ENCODE measurements at regions not wholly inside any gene's neighbourhood (a gene's known extent, or its start where the extent isn't known, plus 50 kb on each side); places are given as distances from the start of the nearest gene placed in this dataset.

- 20% methylated on average over 2 of the region's 2 CpGs for WGBS (ENCODE audit: low lambda C conversion rate)
- H3K4me2 ChIP-seq (ENCODE audit: low read depth, low read length): no peak overlapping the region
- no peaks in the 10 kb centered on the region for H3K36me3 ChIP-seq (replicated peaks in 1 of 2; ENCODE audit: control insufficient read depth in 1 of 2, insufficient read depth in 2 of 2, low read length in 2 of 2)
- H3K9me3 ChIP-seq (ENCODE audit: low read length): no peaks in the 10 kb centered on the region
- no peak overlapping the region for H3K4me3 ChIP-seq (replicated peaks in 1 of 3; ENCODE audit: insufficient read depth in 1 of 3, low read depth in 2 of 3, low read length in 3 of 3)
- H4K20me1 ChIP-seq (ENCODE audit: insufficient read depth, low read length): no peaks in the 10 kb centered on the region
- ChIA-PET POLR2A (no interaction called here), CTCF (ENCODE audit: low intra/inter-chr PET ratio, low total read pairs) (no interaction called here)
- H3K79me2 ChIP-seq (ENCODE audit: insufficient read depth, low read length): no peaks in the 10 kb centered on the region
- FAIRE-seq (no peak), DNase-seq (ENCODE audit: low spot score) (no peak), ATAC-seq (no peak)
- H3K9ac ChIP-seq (ENCODE audit: insufficient read depth, low read depth, low read length): no peak overlapping the region
- BruUV-seq (replicated peaks): no TSS peak
- no peaks in the 10 kb centered on the region for H3K4me1 ChIP-seq (ENCODE audit: insufficient read depth, low read length)
- intact Hi-C loops (cut with micrococcal nuclease; ENCODE audit: unreplicated experiment) (no loop called here), in situ Hi-C loops (cut with HindIII; ENCODE audit: extremely low pct_ligation_motif_present, low pct_unique_long_range_greater_than_20kb) (no loop called here)
- no peak overlapping the region for H2AFZ ChIP-seq (ENCODE audit: low read length)
- H3K27ac ChIP-seq (ENCODE audit: extremely low read length, insufficient read depth, low read length): no peak overlapping the region
- H3K27me3 ChIP-seq (ENCODE audit: control insufficient read depth in 1 of 2, insufficient read depth in 2 of 2, low read length in 2 of 2): no peaks in the 10 kb centered on the region
- TF ChIP-seq HNF1A (IDR thresholded peaks at IDR 0.05; ENCODE audit: low read depth): no peak
- no peak for TF ChIP-seq HNF1A (CRISPR knock-in tag; IDR thresholded peaks at IDR 0.05; ENCODE audit: borderline replicate concordance)
- no peak for TF ChIP-seq ZNF557 (CRISPR knock-in tag; IDR thresholded peaks at IDR 0.05)
- no peak for TF ChIP-seq HOXA5 (CRISPR knock-in tag; IDR thresholded peaks at IDR 0.05)
- no peak for TF ChIP-seq LBX2 (CRISPR knock-in tag; IDR thresholded peaks at IDR 0.05; ENCODE audit: borderline replicate concordance)
- no peak for TF ChIP-seq REL (CRISPR knock-in tag; conservative IDR thresholded peaks at IDR 0.05)
- TF ChIP-seq HMGXB3 (CRISPR knock-in tag; IDR thresholded peaks at IDR 0.05; ENCODE audit: borderline replicate concordance): no peak
- TF ChIP-seq ZNF383 (CRISPR knock-in tag; IDR thresholded peaks at IDR 0.05; ENCODE audit: borderline replicate concordance): no peak
- no peak for TF ChIP-seq ZNF598 (CRISPR knock-in tag; IDR thresholded peaks at IDR 0.05; ENCODE audit: borderline replicate concordance)
- no peak for TF ChIP-seq MNT (IDR thresholded peaks at IDR 0.05)
- no peak for TF ChIP-seq PITX1 (CRISPR knock-in tag; IDR thresholded peaks at IDR 0.05)
- no peak for TF ChIP-seq PAX8 (CRISPR knock-in tag; IDR thresholded peaks at IDR 0.05; ENCODE audit: borderline replicate concordance)
- TF ChIP-seq ZNF350 (CRISPR knock-in tag; IDR thresholded peaks at IDR 0.05; ENCODE audit: borderline replicate concordance, low read depth): no peak
- TF ChIP-seq ZBTB25 (CRISPR knock-in tag; IDR thresholded peaks at IDR 0.05): no peak
Measured at GRCh38 chr13:86606264-86606663, 807.0 kb upstream of the SLITRK6 start.

All from HepG2 (cell line).